ENCODE measurements at regions not wholly inside any gene's neighbourhood (a gene's known extent, or its start where the extent isn't known, plus 50 kb on each side); places are given as distances from the start of the nearest gene placed in this dataset.

- DNase-seq (ENCODE audit: low read depth, low spot score) = no peak
- no peak overlapping the region for H3K4me3 ChIP-seq (ENCODE audit: low read length)
Observed at GRCh38 chr16:73301984-73302383, 254.1 kb upstream of the ZFHX3 start.

GRCh38 chr16:73299346-73299745 is 251.4 kb upstream of the ZFHX3 start:
- DNase-seq (ENCODE audit: low read depth, low spot score) = no peak
- H3K4me3 ChIP-seq (ENCODE audit: low read length) = no peak overlapping the region

GRCh38 chr16:73298562-73298961 is 250.6 kb upstream of the ZFHX3 start:
- no peak overlapping the region for H3K4me3 ChIP-seq (ENCODE audit: low read length)
- DNase-seq (ENCODE audit: low read depth, low spot score) = no peak

GRCh38 chr16:73290258-73290657 is 242.3 kb upstream of the ZFHX3 start:
- H3K4me3 ChIP-seq (ENCODE audit: low read length) = no peak overlapping the region
- no peak for DNase-seq (ENCODE audit: low read depth, low spot score)

- H3K4me3 ChIP-seq (ENCODE audit: low read length) = no peak overlapping the region
- no peak for DNase-seq (ENCODE audit: low read depth, low spot score)
Observed at GRCh38 chr16:73289232-73289631, 241.3 kb upstream of the ZFHX3 start.

GRCh38 chr16:73288520-73288919 is 240.6 kb upstream of the ZFHX3 start:
- no peak overlapping the region for H3K4me3 ChIP-seq (ENCODE audit: low read length)

GRCh38 chr16:73287859-73288405 is 240.0 kb upstream of the ZFHX3 start:
- H3K4me3 ChIP-seq (ENCODE audit: low read length) = no peak overlapping the region
- DNase-seq (ENCODE audit: low read depth, low spot score) = no peak

More at GRCh38 chr16:73288520-73288919, 240.6 kb upstream of the ZFHX3 start:
- DNase-seq (ENCODE audit: low read depth, low spot score) = no peak

- H3K4me3 ChIP-seq (ENCODE audit: low read length) = no peak overlapping the region
- DNase-seq (ENCODE audit: low read depth, low spot score) = no peak
Observed at GRCh38 chr16:73286346-73287267, 238.7 kb upstream of the ZFHX3 start.

- DNase-seq (ENCODE audit: low read depth, low spot score) = no peak
- H3K4me3 ChIP-seq (ENCODE audit: low read length) = no peak overlapping the region
Observed at GRCh38 chr16:73285436-73286201, 237.7 kb upstream of the ZFHX3 start.

- DNase-seq (ENCODE audit: low read depth, low spot score) = no peak
- H3K4me3 ChIP-seq (ENCODE audit: low read length) = no peak overlapping the region
Observed at GRCh38 chr16:73280388-73280787, 232.5 kb upstream of the ZFHX3 start.

- DNase-seq (ENCODE audit: low read depth, low spot score) = no peak
- H3K4me3 ChIP-seq (ENCODE audit: low read length) = no peak overlapping the region
Observed at GRCh38 chr16:73279451-73279850, 231.5 kb upstream of the ZFHX3 start.

GRCh38 chr16:73277071-73277470 is 229.1 kb upstream of the ZFHX3 start:
- no peak for DNase-seq (ENCODE audit: low read depth, low spot score)
- no peak overlapping the region for H3K4me3 ChIP-seq (ENCODE audit: low read length)

- no peak for DNase-seq (ENCODE audit: low read depth, low spot score)
- H3K4me3 ChIP-seq (ENCODE audit: low read length) = no peak overlapping the region
Observed at GRCh38 chr16:73275448-73275847, 227.5 kb upstream of the ZFHX3 start.

- no peak overlapping the region for H3K4me3 ChIP-seq (ENCODE audit: low read length)
- no peak for DNase-seq (ENCODE audit: low read depth, low spot score)
Observed at GRCh38 chr16:73275024-73275423, 227.1 kb upstream of the ZFHX3 start.

GRCh38 chr16:73274140-73274539 is 226.2 kb upstream of the ZFHX3 start:
- H3K4me3 ChIP-seq (ENCODE audit: low read length) = no peak overlapping the region
- no peak for DNase-seq (ENCODE audit: low read depth, low spot score)

- no peak for DNase-seq (ENCODE audit: low read depth, low spot score)
- no peak overlapping the region for H3K4me3 ChIP-seq (ENCODE audit: low read length)
Observed at GRCh38 chr16:73268366-73268993, 220.6 kb upstream of the ZFHX3 start.

- no peak overlapping the region for H3K4me3 ChIP-seq (ENCODE audit: low read length)
- DNase-seq (ENCODE audit: low read depth, low spot score) = no peak
Observed at GRCh38 chr16:73265935-73266334, 218.0 kb upstream of the ZFHX3 start.

- DNase-seq (ENCODE audit: low read depth, low spot score) = no peak
- no peak overlapping the region for H3K4me3 ChIP-seq (ENCODE audit: low read length)
Observed at GRCh38 chr16:73265124-73265837, 217.4 kb upstream of the ZFHX3 start.

GRCh38 chr16:73262931-73263330 is 215.0 kb upstream of the ZFHX3 start:
- DNase-seq (ENCODE audit: low read depth, low spot score) = no peak
- H3K4me3 ChIP-seq (ENCODE audit: low read length) = no peak overlapping the region
